GM23338 (cell line): ENCODE measurements at regions not wholly inside any gene's neighbourhood (a gene's known extent, or its start where the extent isn't known, plus 50 kb on each side); places are given as distances from the start of the nearest gene placed in this dataset.

Source experiments
- ATAC-seq: fragments of 200-7000 bp; cut with Tn5 transposase; 3 replicates; pipeline ENCODE4 v1.9.1; 2020
- DNase-seq: peaks from one replicate; pipeline ENCODE4 v3.0.0-alpha.2; 2015; ENCODE audit warnings: low spot score
- H2AFZ ChIP-seq: fragments of 200-600 bp; sonication (generic); 2 replicates; pipeline ENCODE4 v1.8.0; 2016; ENCODE audit warnings: antibody characterized with exemption, mild to moderate bottlenecking, moderate library complexity
- H3F3A ChIP-seq: fragments of 200-600 bp; sonication (generic); replicated peaks from 2 replicates; pipeline ENCODE4 v1.8.0; 2017; ENCODE audit warnings: antibody characterized with exemption, mixed run types, low read depth
- H3K27ac ChIP-seq: fragments of 200-600 bp; sonication (generic); 2 replicates; pipeline ENCODE4 v1.6.1; 2016; ENCODE audit warnings: low read depth
- H3K27me3 ChIP-seq: fragments of 200-600 bp; sonication (generic); 2 replicates; pipeline ENCODE4 v1.8.0; 2016; ENCODE audit warnings: mild to moderate bottlenecking, mixed run types, moderate library complexity; ENCODE audit not compliant: insufficient read depth
- H3K36me3 ChIP-seq: fragments of 200-600 bp; sonication (generic); 2 replicates; pipeline ENCODE4 v1.8.0; 2016; ENCODE audit warnings: mild to moderate bottlenecking; ENCODE audit not compliant: insufficient read depth
- H3K4me1 ChIP-seq: fragments of 200-600 bp; sonication (generic); 2 replicates; pipeline ENCODE4 v1.8.0; 2016; ENCODE audit warnings: mild to moderate bottlenecking, moderate library complexity; ENCODE audit not compliant: insufficient read depth
- H3K4me2 ChIP-seq: fragments of 200-600 bp; sonication (generic); 2 replicates; pipeline ENCODE4 v1.7.1; 2017; ENCODE audit warnings: mixed run types
- H3K4me3 ChIP-seq: fragments of 200-600 bp; sonication (generic); 2 replicates; pipeline ENCODE4 v1.6.1; 2016; ENCODE audit warnings: mixed run types
- H3K79me2 ChIP-seq: fragments of 200-600 bp; sonication (generic); replicated peaks from 2 replicates; pipeline ENCODE4 v1.8.0; 2017; ENCODE audit warnings: mild to moderate bottlenecking; ENCODE audit not compliant: insufficient read depth
- H3K9me2 ChIP-seq: fragments of 200-600 bp; sonication (generic); 2 replicates; pipeline ENCODE4 v1.8.0; 2017; ENCODE audit not compliant: insufficient read depth
- H4K20me1 ChIP-seq: fragments of 200-600 bp; sonication (generic); replicated peaks from 2 replicates; pipeline ENCODE4 v1.8.0; 2017; ENCODE audit warnings: mild to moderate bottlenecking; ENCODE audit not compliant: insufficient read depth
- H3K27ac Mint-ChIP-seq: 2 replicates; pipeline ENCODE4 v1.8.0; 2020; ENCODE audit warnings: inconsistent platforms, mild to moderate bottlenecking, moderate library complexity, mixed read lengths
- H3K27me3 Mint-ChIP-seq: 3 replicates; pipeline ENCODE4 v1.8.0; 2022; ENCODE audit warnings: low read depth, mild to moderate bottlenecking, moderate library complexity, mixed read lengths, inconsistent platforms; ENCODE audit not compliant: insufficient read depth, poor library complexity
- H3K36me3 Mint-ChIP-seq: 3 replicates; pipeline ENCODE4 v1.8.0; 2021; ENCODE audit warnings: low read depth, mild to moderate bottlenecking, inconsistent platforms, moderate library complexity, mixed read lengths
- H3K4me1 Mint-ChIP-seq: 3 replicates; pipeline ENCODE4 v1.8.0; 2020; ENCODE audit warnings: mild to moderate bottlenecking, inconsistent platforms, mixed read lengths
- H3K4me3 Mint-ChIP-seq: 3 replicates; pipeline ENCODE4 v1.8.0; 2021; ENCODE audit warnings: moderate library complexity, mild to moderate bottlenecking, inconsistent platforms, mixed read lengths
- H3K9me3 Mint-ChIP-seq: 3 replicates; pipeline ENCODE4 v1.8.0; 2020; ENCODE audit warnings: moderate library complexity, mild to moderate bottlenecking, inconsistent platforms, mixed read lengths
- CREB1 ChIP-seq: fragments of 250-450 bp; sonication (Bioruptor Pico); IDR thresholded peaks from 2 replicates; pipeline ENCODE4 v1.5.0; 2020; ENCODE audit warnings: low read depth, mild to moderate bottlenecking, moderate library complexity
- CTCF ChIP-seq, 2 experiments: fragments of 200-600 bp in 1 of 2; sonication (generic) in 1 of 2; conservative IDR thresholded peaks; 2 replicates each; pipeline versions ENCODE4 v1.5.1 to v1.6.1; 2016 to 2017; ENCODE audit warnings: antibody characterized with exemption in 2 of 2, low read depth in 2 of 2, mild to moderate bottlenecking in 2 of 2, moderate library complexity in 1 of 2
- JUNB ChIP-seq: IDR thresholded peaks from one replicate; pipeline ENCODE4 v1.6.1; 2016; ENCODE audit warnings: antibody characterized with exemption; ENCODE audit not compliant: unreplicated experiment
- NANOG ChIP-seq: IDR thresholded peaks from 2 replicates; pipeline ENCODE4 v1.6.1; 2016; ENCODE audit warnings: antibody characterized with exemption, borderline replicate concordance
- POLR2AphosphoS5 ChIP-seq: IDR thresholded peaks from 2 replicates; pipeline ENCODE4 v1.6.1; 2016; ENCODE audit warnings: antibody characterized with exemption, low read depth
- REST ChIP-seq: IDR thresholded peaks from one replicate; pipeline ENCODE4 v1.6.1; 2018; ENCODE audit warnings: antibody characterized with exemption; ENCODE audit not compliant: unreplicated experiment
- STAT1 ChIP-seq: IDR thresholded peaks from one replicate; pipeline ENCODE4 v1.6.1; 2016; ENCODE audit warnings: antibody characterized with exemption; ENCODE audit not compliant: unreplicated experiment
- ZNF331 ChIP-seq: fragments of 250-450 bp; sonication (Bioruptor Pico); IDR thresholded peaks from 2 replicates; pipeline ENCODE4 v1.5.0; 2020; ENCODE audit warnings: low read depth, mild to moderate bottlenecking, moderate library complexity
- ZNF462 ChIP-seq: fragments of 250-450 bp; sonication (Bioruptor Pico); IDR thresholded peaks from 2 replicates; pipeline ENCODE4 v1.5.0; 2020; ENCODE audit warnings: mild to moderate bottlenecking, moderate library complexity

- TF ChIP-seq JUNB (no peak), CREB1 (CRISPR knock-in tag) (no peak)
Observed at GRCh38 chr4:30904588-30904987, 184.4 kb downstream of the PCDH7 start (continued).

- Mint-ChIP-seq H3K27ac (no peak overlapping the region), H3K27me3 (no peaks in the 10 kb centered on the region), H3K9me3 (0 out of 3 replicates have a peak, but pooled peaks cover 3% of the 10 kb centered on the region), H3K36me3 (no peaks in the 10 kb centered on the region; the same call in 2 of the 3 replicates), H3K4me1 (peaks cover 17% of the 10 kb centered on the region), H3K4me3 (no peak overlapping the region)
- Histone ChIP-seq H3K36me3 (no peaks in the 10 kb centered on the region), H3K4me2 (no peak overlapping the region; the same call in 1 of the 2 replicates), H3K79me2 (no peaks in the 10 kb centered on the region), H3K27ac (no peak overlapping the region), H3K4me1 (peaks cover 18% of the 10 kb centered on the region), H3K9me2 (no peaks in the 10 kb centered on the region), H3K4me3 (no peak overlapping the region), H3F3A (no peaks in the 10 kb centered on the region), H3K27me3 (no peaks in the 10 kb centered on the region), H2AFZ (no peak overlapping the region), H4K20me1 (no peaks in the 10 kb centered on the region)
- ATAC-seq (no peak), DNase-seq (no peak)
- TF ChIP-seq CTCF (conservative IDR thresholded peaks at IDR 0.05; ENCODE audit: low read depth in 2 of 2) (no peak), POLR2AphosphoS5 (no peak), CREB1 (CRISPR knock-in tag) (no peak), ZNF462 (CRISPR knock-in tag) (no peak), REST (no peak), NANOG (no peak), STAT1 (no peak), ZNF331 (no peak)
Observed at GRCh38 chr4:30912098-30912714, 192.0 kb downstream of the PCDH7 start.
